Heart left ventricle (tissue), 13 donors: ENCODE measurements at regions not wholly inside any gene's neighbourhood (a gene's known extent, or its start where the extent isn't known, plus 50 kb on each side); places are given as distances from the start of the nearest gene placed in this dataset.

ENCODE experiments used
- POLR2A ChIP-seq, 2 donors: fragments of 450-650 bp; IDR thresholded peaks; one replicate each; pipeline ENCODE4 v1.6.1; 2017; ENCODE audit warnings: antibody characterized with exemption in 2 of 2, mild to moderate bottlenecking in 2 of 2, moderate library complexity in 2 of 2
- TF ChIP-seq, protein P1 (sequence below), 12 donors: fragments of 200-600 bp; sonication (generic) in 4 of 12; IDR thresholded peaks; one replicate each; pipeline versions ENCODE4 v1.5.0 to v1.8.0; 2018 to 2022; ENCODE audit warnings: antibody characterized with exemption in 12 of 12, mild to moderate bottlenecking in 5 of 12
- donor health status: ischemic (EF 13 %, LVEDD 7.1; RV severe dilation, severe dysfunction).
- donor health status: DM: no; HTN: yes; CAD: no.
- donor health status: DM: no; HTN: no; CAD: no.
- donor health status: ischemic (EF 25% LVEDD 6.9; RV normal size, moderate dysfunction).
- donor health status: ischemic (EF 25% LVEDD 5.7; RV mildly dilated, moderate dysfunction).
- donor health status: ischemic (EF 35%, LVEDD 5.7; RV mildly dilated, moderate dysfunction).
- donor health status: nonischemic (EF 11% LVEDD 7.7; RV severe dilation, severe dysfunction).
- donor health status: DM: yes; HTN: yes; CAD: no.
- donor health status: PGD.
- donor health status: ischemic (EF 29% LVEDD 5.4; RV normal size, mild dysfunction).
- donor health status: nonischemic (EF 23%, LVEDD 6.1; RV moderate dilation, normal function).

DNA sequence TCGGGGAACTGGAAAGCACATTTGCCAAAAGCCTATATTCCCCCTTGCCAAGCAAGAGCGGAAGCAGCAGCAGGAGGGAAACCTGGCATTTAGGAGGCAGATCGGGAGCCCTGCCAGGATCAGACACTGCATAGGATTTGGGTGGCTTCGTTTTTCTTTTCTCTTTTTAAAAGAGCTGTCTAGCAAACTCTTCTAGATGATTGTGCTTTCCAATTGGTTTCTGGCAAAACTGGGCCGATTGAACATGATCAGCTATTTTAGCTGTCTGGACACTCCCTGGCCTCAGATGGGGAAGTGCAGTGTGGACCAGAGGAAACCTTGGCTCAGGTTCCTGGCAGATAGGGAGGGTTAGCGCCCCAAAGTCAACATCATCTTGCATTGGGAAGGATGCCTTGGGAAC, 414.0 kb upstream of the KAZN start:
- TF ChIP-seq, protein P1, sequence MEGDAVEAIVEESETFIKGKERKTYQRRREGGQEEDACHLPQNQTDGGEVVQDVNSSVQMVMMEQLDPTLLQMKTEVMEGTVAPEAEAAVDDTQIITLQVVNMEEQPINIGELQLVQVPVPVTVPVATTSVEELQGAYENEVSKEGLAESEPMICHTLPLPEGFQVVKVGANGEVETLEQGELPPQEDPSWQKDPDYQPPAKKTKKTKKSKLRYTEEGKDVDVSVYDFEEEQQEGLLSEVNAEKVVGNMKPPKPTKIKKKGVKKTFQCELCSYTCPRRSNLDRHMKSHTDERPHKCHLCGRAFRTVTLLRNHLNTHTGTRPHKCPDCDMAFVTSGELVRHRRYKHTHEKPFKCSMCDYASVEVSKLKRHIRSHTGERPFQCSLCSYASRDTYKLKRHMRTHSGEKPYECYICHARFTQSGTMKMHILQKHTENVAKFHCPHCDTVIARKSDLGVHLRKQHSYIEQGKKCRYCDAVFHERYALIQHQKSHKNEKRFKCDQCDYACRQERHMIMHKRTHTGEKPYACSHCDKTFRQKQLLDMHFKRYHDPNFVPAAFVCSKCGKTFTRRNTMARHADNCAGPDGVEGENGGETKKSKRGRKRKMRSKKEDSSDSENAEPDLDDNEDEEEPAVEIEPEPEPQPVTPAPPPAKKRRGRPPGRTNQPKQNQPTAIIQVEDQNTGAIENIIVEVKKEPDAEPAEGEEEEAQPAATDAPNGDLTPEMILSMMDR (IDR thresholded peaks at IDR 0.05), result no peak
- no peak for TF ChIP-seq POLR2A (IDR thresholded peaks at IDR 0.05)
